Epithelial cell of proximal tubule (primary cell): ENCODE measurements at regions not wholly inside any gene's neighbourhood (a gene's known extent, or its start where the extent isn't known, plus 50 kb on each side); places are given as distances from the start of the nearest gene placed in this dataset.

ENCODE experiments used
- DNase-seq: peaks from one replicate; pipeline ENCODE4 v3.0.0-alpha.2; 2011; ENCODE audit warnings: low read depth
- H3K4me3 ChIP-seq: 2 replicates; pipeline ENCODE4 v1.5.1; 2011; ENCODE audit warnings: low read depth, mild to moderate bottlenecking, low read length
- CTCF ChIP-seq: conservative IDR thresholded peaks from 2 replicates; pipeline ENCODE4 v1.5.1; 2012; ENCODE audit warnings: low read depth, mild to moderate bottlenecking, low read length

- DNase-seq, result no peak
- TF ChIP-seq CTCF, result no peak
Measured at GRCh38 chr20:48544402-48545339, 283.1 kb downstream of the PREX1 start.

GRCh38 chr20:48541581-48542071, 286.2 kb downstream of the PREX1 start:
- no peak overlapping the region for H3K4me3 ChIP-seq
- DNase-seq, result no peak
- TF ChIP-seq CTCF, result no peak

More at GRCh38 chr20:48544402-48545339, 283.1 kb downstream of the PREX1 start:
- H3K4me3 ChIP-seq, result no peak overlapping the region

GRCh38 chr20:48538856-48539255, 288.9 kb downstream of the PREX1 start:
- H3K4me3 ChIP-seq, result no peak overlapping the region

GRCh38 chr20:48538058-48538825, 289.6 kb downstream of the PREX1 start:
- H3K4me3 ChIP-seq, result no peak overlapping the region
- peak; percentile 78 for DNase-seq
- no peak for TF ChIP-seq CTCF

More at GRCh38 chr20:48538856-48539255, 288.9 kb downstream of the PREX1 start:
- DNase-seq, result no peak
- no peak for TF ChIP-seq CTCF

DNA sequence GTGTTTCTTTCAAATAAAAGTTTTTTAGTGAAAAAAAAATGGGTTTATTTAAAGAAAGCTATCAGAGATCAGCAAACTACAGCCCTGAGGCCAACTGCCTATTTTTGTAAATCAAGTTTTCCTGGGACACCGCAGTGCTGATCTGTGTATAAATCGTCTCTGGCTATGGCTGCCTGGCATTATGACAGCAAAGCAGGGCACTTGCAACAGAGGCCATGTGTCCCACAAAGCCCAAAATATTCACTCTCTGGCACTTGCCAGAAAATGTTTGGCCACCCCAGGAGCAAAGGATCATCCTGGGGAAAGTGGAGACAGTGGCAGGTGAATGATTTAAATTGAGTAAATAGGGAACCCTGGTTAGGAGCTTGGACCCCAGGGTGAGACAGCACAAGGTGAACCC, 291.6 kb downstream of the PREX1 start:
- DNase-seq, result no peak
- H3K4me3 ChIP-seq, result no peak overlapping the region
- TF ChIP-seq CTCF, result no peak

GRCh38 chr20:48535556-48535955, 292.2 kb downstream of the PREX1 start:
- H3K4me3 ChIP-seq, result no peak overlapping the region
- TF ChIP-seq CTCF, result no peak
- DNase-seq, result no peak
